LNCaP clone FGC (cell line): ENCODE measurements at regions not wholly inside any gene's neighbourhood (a gene's known extent, or its start where the extent isn't known, plus 50 kb on each side); places are given as distances from the start of the nearest gene placed in this dataset.
A peak's percentile ranks its signal among the peaks of the same experiment; 100 is the strongest.

Experiments used
- DNase-seq: peaks from one replicate; pipeline ENCODE4 v3.0.0-alpha.2; 2011; ENCODE audit warnings: low read depth
- H3K4me3 ChIP-seq: 2 replicates; pipeline ENCODE4 v1.5.1; 2011; ENCODE audit warnings: mild to moderate bottlenecking, low read depth, low read length, control low read depth
- CTCF ChIP-seq: IDR thresholded peaks from 2 replicates; pipeline ENCODE4 v1.5.1; 2012; ENCODE audit warnings: mild to moderate bottlenecking; ENCODE audit not compliant: control insufficient read depth, insufficient read depth; ENCODE audit errors: extremely low read depth

DNA sequence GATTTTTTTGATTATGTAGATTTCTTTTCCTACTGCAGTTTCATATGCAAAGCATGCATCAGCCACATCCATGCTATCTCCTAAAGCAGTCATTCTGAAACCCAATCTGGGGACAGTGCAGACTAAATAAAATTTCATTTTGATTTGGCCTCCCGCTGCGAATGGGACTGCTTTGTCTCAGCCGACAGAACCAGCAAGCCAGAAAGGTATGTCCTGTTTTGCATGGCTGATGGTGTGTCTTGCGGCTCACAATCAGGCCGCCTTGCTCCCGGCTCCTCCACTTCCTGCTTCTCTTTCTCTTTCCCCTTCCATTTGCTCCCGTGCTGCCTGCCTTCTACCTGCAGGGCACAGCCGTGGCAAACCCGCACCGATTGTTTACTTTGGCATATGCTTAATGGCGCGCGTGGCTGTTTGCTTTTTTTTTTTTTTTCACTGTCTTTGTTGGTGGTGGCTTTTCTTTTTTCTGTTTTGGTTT is 419.6 kb upstream of the POU3F3 start:
- DNase-seq, result peak; percentile 43
- TF ChIP-seq CTCF, result no peak
- H3K4me3 ChIP-seq, result peak overlapping the region; percentile 1

DNA sequence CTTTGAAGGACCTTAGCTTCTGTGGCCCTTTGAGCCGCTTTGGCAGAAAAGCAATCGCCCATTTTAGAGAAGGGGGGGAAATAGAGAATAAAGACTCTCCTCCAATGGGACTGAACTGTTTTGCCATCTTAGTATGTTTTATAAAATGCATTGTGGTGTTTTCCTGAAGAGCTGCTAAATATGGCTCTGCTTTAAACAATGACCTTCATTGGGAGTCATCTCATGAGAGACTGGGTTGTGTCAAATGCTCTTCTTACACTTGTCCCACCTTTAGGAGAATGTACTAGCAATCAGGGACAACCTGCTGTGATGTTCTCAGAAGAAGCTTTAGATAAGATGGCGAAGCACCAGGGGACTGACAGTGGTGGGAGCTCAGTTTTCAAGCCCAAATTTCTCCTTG is 418.9 kb upstream of the POU3F3 start:
- H3K4me3 ChIP-seq, result 0 out of 2 replicates have a peak overlapping the region, but pooled peaks have one; percentile 1
- no peak for TF ChIP-seq CTCF
- no peak for DNase-seq

DNA sequence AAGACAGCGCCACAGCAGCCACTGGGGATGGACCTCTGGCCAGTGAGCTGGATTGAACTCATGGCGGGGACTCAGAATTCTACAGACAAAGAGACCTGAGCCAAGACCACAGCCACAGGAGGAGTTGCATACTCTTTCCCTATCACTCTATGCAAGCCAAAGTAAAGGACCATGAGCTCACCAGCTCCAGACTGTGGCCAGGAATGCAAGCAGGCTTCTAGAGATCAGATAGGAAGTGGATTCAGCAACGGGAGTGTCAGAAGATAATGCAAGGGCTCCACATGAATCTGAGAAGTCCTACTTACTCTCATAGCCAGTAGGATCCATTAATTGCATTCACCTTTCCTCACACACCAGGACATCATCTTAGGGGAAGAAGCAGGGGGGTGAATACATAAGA is 415.4 kb upstream of the POU3F3 start:
- no peak for DNase-seq
- H3K4me3 ChIP-seq, result no peak overlapping the region
- no peak for TF ChIP-seq CTCF

- peak; percentile 27 for TF ChIP-seq CTCF
- H3K4me3 ChIP-seq, result no peak overlapping the region
- no peak for DNase-seq
Observed at GRCh38 chr2:104443145-104443544, 410.8 kb upstream of the POU3F3 start.

DNA sequence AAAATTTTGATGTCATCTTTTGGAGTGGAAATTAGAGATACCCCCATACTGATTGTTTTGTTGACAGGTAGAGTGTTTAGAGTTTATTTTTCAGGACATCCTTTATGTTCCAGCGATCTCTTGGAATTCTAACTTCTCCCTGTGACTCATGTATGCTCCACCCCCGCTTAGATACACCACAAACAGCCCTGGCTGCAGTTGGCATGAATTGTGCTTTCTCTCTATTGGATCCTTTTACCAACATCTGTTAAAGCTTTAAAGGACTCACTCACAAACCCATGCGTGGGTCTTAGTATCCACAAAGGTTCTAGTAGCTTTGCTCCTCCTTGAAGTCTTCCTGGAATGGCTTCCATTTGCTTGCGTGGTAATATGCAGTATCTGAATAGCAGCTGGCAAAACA is 409.5 kb upstream of the POU3F3 start:
- no peak overlapping the region for H3K4me3 ChIP-seq
- DNase-seq, result no peak
- TF ChIP-seq CTCF, result no peak

- H3K4me3 ChIP-seq, result no peak overlapping the region
- DNase-seq, result no peak
- TF ChIP-seq CTCF, result no peak
Observed at GRCh38 chr2:104444889-104445288, 409.0 kb upstream of the POU3F3 start.

DNA sequence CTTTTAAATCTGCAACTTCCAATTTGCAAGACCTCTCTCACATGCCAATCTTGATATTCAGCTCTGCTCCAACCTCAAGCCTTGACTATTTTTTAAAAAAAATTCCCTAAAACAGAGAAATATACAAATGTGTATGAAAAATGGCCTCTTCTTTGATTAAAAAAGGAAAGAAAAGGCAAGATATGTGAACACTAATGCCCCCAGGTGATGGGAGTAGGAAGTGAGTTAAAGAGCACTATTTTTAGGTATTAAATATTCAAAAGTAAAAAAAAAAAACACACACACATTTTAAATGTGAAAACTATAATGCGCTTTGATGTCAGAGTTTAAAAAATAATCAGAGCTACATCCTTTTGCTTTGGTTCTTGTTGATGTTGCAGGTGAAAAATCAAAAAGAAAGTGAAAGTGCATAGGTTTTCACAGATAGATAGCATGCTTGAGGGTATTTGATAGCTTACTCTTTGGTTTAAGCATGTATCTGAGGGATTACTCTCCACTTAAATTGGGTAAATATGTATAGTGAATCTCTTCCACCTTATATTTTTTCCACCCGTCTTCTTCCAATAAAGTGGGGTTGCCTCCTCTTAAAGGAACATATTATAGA is 406.0 kb upstream of the POU3F3 start:
- DNase-seq, result no peak
- no peak overlapping the region for H3K4me3 ChIP-seq
- no peak for TF ChIP-seq CTCF
